ENCODE measurements at regions not wholly inside any gene's neighbourhood (a gene's known extent, or its start where the extent isn't known, plus 50 kb on each side); places are given as distances from the start of the nearest gene placed in this dataset.
"Not testable (repeated sequence)": the region's sequence is repeated elsewhere in the genome, so short reads cannot be mapped to it uniquely, and the experiment has no call there.

DNA sequence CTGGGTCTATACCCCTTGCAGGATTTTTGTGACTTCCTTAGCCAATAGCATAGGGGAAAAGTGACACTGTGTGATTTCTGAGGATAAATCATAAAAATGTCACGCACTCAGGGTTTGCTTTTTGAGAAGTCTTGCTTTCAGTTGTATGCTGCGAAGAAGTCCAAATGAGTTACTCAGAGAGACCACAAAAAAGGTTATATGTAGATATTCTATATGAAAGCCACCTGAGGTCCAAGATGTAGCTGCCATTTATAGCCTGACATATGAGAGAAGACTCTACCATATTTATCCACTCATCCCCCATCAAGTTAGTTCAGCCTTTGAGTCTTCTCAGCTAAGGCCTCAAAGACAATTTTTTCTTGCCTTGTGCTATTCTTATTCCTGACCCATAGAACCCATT lies 488.3 kb upstream of the MAP2 start:
- no peak for DNase-seq

GRCh38 chr2:208937521-208937920 lies 486.3 kb upstream of the MAP2 start:
- DNase-seq, result no peak

DNA sequence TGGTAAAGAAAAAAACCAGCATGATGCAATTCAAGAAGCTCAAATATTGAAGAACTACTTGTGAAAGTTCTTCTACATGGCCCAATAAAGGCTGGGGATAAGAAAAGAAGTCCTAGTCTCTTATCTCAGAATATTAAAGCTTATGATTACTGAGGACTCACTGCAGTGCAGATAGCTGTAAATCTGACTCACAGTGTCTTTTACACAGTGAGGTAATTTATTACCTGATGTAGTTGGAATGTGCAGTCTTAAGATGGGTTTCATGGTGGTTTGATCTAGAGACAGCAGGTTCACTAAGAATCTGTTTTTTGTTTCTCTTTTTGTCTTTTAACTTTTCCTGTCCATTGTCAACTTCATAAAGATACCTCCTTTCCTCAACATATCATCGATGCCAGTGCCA lies 484.0 kb upstream of the MAP2 start:
- DNase-seq, result no peak

DNA sequence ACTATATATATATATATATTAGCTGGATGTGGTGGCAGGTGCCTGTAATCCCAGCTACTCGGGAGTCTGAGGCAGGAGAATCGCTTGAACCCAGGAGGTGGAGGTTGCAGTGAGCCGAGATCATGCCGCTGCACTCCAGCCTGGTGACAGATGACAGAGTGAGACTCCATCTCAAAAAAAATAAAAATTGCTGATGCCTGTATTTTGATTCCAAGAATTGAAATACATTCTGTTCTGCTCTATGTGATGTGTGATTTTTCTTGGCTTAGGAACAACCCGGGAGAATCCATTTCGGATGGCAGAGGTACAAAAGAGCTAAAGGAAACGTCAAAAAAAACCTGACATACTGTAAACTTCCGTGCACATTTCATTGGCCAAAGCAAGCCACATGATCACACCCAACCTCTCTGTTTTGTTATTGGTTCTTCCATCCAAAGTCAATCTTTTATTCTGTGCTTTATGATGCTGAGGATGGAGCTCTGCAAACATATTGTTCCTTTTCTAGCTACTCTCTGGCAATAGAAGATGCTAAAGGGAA lies 478.1 kb upstream of the MAP2 start:
- DNase-seq, result no peak

DNA sequence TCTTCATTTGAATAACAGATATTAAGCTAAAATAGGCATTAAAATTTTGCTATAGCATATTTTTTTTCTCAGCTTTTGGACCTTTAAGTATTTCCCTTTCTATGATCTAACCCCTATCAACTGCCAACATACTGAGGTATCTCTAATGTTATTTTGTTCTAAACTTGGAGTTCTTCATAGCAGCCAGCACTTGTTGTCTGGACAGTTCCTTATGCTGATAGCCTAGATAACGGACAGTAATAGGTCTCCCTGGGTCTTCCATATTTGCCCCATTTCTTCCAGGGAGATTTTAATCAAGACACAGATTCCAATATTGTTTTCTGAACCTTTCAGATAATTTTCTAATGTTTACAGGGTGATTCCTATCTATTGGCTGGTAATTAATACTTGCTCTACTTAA lies 475.8 kb upstream of the MAP2 start:
- no peak for DNase-seq

- no peak for DNase-seq
Observed at GRCh38 chr2:208970070-208970469, 453.8 kb upstream of the MAP2 start.

- DNase-seq, result no peak
Observed at GRCh38 chr2:208977582-208977981, 446.3 kb upstream of the MAP2 start.

DNA sequence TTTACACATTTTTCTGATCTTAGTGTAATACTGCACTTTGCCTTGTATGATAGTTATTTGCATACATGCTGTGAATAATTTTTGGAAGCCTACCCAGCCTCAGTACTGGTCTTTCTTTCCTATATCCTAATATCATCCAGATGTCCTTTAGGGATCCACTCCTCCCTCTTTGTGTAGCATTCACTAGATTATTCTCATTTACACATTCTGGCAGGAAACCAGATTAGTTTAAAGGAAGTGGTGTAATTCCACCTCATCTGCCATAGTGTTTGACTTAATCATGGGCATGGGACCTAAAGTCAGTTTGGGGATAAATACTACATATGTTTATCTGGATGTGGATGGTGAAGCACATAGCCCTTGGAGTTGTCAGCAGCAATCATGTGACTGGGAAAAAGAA lies 444.9 kb upstream of the MAP2 start:
- DNase-seq, result no peak

- DNase-seq, result no peak
Observed at GRCh38 chr2:208980321-208980720, 443.5 kb upstream of the MAP2 start.

DNA sequence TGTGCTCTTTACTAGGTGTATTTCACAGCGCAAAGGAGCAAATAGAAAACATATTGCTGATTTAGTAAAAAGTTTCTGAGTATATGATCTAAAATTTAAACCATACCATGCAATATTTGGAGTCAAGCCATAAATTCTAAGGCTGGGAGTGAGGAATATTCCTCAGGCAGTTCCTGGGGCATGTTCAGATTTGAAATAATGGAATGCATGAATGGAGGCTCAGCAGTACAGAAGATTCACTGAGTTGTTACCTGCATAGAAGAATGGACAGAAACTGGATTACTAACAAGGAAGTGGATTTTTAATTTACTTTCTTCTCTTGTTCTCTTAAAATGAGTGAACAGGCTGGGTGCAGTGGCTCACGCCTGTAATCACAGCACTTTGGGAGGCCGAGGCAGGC lies 441.0 kb upstream of the MAP2 start:
- no peak for DNase-seq

- no peak for DNase-seq
Observed at GRCh38 chr2:208983486-208983885, 440.4 kb upstream of the MAP2 start.

DNA sequence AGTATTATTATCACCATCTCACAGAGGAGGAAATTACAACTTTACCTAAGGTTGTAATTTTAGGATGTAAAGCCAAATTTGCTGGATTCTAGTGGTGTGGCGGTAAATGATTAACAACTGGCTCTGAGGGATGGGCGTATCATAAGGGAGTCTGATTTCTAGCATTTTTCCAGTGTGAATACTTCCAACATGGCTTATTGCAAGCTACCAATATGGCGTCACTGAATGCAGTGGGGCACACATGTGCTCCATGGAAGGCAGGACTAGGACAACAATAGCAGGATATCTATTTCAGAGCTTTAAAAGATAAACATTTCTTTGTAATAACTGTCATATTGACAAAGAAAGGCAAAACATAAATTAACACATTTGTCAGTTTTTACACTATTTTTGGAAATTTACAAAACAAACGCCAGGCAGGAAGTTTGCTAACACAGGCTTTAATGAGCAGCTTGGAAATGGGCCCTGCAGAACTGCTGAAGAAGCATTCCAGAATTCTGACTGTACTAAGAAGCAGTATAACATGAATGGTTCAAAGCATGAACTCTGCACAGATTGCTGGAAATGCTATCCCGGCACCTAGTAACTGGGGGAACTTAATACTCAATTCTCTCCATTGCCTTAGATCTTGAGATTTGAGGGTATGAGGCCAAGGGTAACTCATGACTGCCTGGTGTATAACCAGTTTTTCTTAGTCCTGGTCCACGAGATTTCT lies 439.3 kb upstream of the MAP2 start:
- DNase-seq, result no peak

DNA sequence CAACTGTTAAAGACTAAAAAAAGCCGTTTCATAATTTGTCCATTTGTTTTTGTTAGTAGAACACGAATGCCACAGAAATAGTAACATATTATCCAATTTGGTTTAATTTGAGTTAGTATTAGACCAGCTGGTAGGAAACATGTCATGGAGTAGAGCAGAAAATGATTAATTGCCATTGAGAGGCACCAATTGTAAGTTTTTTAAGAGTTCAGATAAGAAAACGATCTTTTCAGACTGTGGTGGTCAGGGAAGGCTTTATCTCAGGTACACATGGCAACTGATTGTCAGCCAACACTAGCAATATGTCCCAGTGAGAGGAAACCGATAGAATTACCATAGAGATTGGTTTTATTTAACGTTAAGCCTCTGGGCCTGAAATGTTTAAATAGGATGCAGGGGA lies 438.2 kb upstream of the MAP2 start:
- no peak for DNase-seq

GRCh38 chr2:208990716-208991115 lies 433.1 kb upstream of the MAP2 start:
- no peak for DNase-seq

GRCh38 chr2:208999911-209000310 lies 423.9 kb upstream of the MAP2 start:
- DNase-seq, result no peak

DNA sequence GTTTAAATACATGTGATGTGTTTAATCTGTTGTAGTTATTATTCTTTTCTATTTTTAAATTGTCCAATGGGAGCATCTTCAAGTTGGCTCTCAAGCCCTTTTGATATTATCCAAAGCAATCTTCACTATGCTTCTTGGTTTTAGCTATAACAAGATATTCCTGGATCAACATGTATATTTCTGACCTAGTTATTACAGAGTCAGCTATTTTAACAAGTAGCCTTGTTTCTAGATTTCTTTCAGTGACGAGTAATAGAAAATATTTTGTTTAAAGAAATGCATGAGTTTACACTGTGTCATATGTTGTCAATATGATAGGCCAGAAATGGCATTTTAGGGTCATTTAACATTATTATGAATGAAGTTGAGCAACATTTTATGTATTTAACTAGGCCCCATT lies 421.8 kb upstream of the MAP2 start:
- no peak for DNase-seq

DNA sequence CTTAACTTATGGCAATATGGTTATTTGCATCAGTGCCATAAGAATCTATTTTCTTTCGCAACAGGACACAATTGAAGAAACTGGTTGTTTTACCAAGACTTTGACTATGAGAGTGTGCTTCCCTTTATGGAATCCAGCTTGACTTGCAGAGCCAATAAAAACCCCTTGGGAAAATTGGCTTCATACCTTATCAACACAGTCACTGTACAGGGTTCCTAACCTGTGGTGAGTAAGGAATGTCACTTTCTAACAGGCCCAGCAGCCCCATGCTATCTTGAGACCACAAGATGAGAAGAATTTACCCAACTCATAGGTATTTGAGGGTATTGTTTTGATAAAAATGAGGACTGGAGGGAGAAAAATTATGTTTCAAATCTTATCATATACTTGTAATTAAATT lies 418.5 kb upstream of the MAP2 start:
- DNase-seq, result no peak

DNA sequence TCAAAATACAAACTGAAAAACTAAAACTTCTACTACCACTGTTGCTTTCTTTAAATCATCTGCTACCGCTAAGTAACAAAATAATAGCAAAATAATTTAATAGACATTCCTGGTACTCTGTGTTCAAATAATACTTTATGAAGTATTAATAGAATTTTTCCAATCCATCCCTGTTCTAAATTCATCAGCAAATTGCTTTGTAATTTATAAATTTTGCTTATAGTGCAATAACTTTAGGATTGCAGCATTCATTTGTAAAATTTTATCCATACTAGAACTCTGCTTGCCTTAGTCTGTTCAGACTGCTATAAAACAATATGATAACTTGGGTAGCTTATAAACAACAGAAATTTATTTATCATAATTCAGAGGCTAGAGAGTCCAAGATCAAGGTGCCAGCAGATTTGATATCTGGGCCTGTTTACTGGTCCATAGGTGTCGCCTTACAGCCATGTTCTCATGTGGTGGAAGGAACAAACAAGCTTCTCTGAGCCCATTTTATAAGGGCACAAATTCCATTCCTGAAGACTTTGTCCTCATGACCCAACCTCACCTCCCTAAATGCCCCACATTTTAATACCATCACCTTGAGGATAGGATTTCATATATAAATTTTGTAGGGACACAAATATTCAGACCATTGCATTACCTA lies 415.1 kb upstream of the MAP2 start:
- DNase-seq, result no peak

DNA sequence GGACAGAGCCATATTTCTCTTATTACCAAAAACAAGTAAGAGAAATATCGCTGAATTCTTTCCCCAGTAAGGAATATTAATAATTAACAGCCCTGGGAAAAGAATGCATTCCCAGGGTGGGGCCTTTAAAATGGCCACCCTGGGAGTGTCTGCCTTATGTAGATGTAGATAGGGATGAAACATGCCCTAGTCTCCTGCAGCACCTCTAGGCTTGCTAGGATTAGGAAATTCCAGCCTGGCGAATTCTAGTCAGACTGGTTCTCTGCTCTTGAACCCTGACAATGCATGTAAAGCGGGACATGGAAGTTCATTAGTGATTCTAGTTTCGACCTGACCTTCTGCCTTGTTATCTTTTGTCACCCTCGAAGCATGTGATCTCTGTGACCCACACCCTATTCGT lies 405.2 kb upstream of the MAP2 start:
- not testable (repeated sequence) for DNase-seq

- DNase-seq, result no peak
Observed at GRCh38 chr2:209029249-209029648, 394.6 kb upstream of the MAP2 start.

GRCh38 chr2:209044307-209044706 lies 379.5 kb upstream of the MAP2 start:
- no peak for DNase-seq

- DNase-seq, result no peak
Observed at GRCh38 chr2:209046163-209046562, 377.7 kb upstream of the MAP2 start.

GRCh38 chr2:209049608-209050007 lies 374.2 kb upstream of the MAP2 start:
- DNase-seq, result no peak

- no peak for DNase-seq
Observed at GRCh38 chr2:209062210-209062609, 361.6 kb upstream of the MAP2 start.

Measured in renal pelvis (tissue), 1 donor.